Thoracic aorta (tissue), 2 donors: ENCODE measurements at regions not wholly inside any gene's neighbourhood (a gene's known extent, or its start where the extent isn't known, plus 50 kb on each side); places are given as distances from the start of the nearest gene placed in this dataset.

Experiments
- ATAC-seq: fragments of 150-250 bp; one replicate; pipeline ENCODE4 v1.8.0; 2017; ENCODE audit warnings: low read depth; ENCODE audit not compliant: insufficient number of reproducible peaks, low FRiP score
- DNase-seq: peaks from one replicate; pipeline ENCODE4 v3.0.0-alpha.2; 2020; ENCODE audit warnings: low spot score
- H3K27ac ChIP-seq, 2 donors: fragments of 200-600 bp; sonication (generic); 1 replicate in 1 of 2; 2 replicates in 1 of 2; pipeline ENCODE4 v1.5.1; 2016; ENCODE audit warnings: mild to moderate bottlenecking in 2 of 2, moderate library complexity in 2 of 2
- H3K27me3 ChIP-seq: fragments of 200-600 bp; sonication (generic); replicated peaks from 2 replicates; pipeline ENCODE4 v1.6.0; 2016; ENCODE audit warnings: mild to moderate bottlenecking; ENCODE audit not compliant: insufficient read depth
- H3K36me3 ChIP-seq: fragments of 200-600 bp; sonication (generic); one replicate; pipeline ENCODE4 v1.5.1; 2016
- H3K4me1 ChIP-seq, 2 donors: fragments of 200-600 bp; sonication (generic); 1 replicate in 1 of 2; 2 replicates in 1 of 2; pipeline versions ENCODE4 v1.5.1 to v1.6.0; 2016; ENCODE audit warnings: low read depth in 2 of 2, mild to moderate bottlenecking in 1 of 2; ENCODE audit not compliant: control insufficient read depth in 1 of 2
- H3K4me3 ChIP-seq: fragments of 200-600 bp; sonication (generic); 2 replicates; pipeline ENCODE4 v1.5.1; 2016; ENCODE audit warnings: mild to moderate bottlenecking
- H3K9me3 ChIP-seq: fragments of 200-600 bp; sonication (generic); 2 replicates; pipeline ENCODE4 v1.5.1; 2016
- TF ChIP-seq, protein P1 (sequence below): fragments of 200-600 bp; sonication (generic); IDR thresholded peaks from one replicate; pipeline ENCODE4 v1.5.1; 2019; ENCODE audit warnings: antibody characterized with exemption

GRCh38 chr11:122224867-122225266, 108.9 kb upstream of the BLID start:
- Histone ChIP-seq H3K36me3 (no peaks in the 10 kb centered on the region), H3K4me1 (peaks cover 10 to 40% of the 10 kb centered on the region in 2 donors), H3K9me3 (no peaks in the 10 kb centered on the region), H3K27me3 (no peaks in the 10 kb centered on the region), H3K27ac (no peak overlapping the region), H3K4me3 (no peak overlapping the region)
- TF ChIP-seq, protein P1, sequence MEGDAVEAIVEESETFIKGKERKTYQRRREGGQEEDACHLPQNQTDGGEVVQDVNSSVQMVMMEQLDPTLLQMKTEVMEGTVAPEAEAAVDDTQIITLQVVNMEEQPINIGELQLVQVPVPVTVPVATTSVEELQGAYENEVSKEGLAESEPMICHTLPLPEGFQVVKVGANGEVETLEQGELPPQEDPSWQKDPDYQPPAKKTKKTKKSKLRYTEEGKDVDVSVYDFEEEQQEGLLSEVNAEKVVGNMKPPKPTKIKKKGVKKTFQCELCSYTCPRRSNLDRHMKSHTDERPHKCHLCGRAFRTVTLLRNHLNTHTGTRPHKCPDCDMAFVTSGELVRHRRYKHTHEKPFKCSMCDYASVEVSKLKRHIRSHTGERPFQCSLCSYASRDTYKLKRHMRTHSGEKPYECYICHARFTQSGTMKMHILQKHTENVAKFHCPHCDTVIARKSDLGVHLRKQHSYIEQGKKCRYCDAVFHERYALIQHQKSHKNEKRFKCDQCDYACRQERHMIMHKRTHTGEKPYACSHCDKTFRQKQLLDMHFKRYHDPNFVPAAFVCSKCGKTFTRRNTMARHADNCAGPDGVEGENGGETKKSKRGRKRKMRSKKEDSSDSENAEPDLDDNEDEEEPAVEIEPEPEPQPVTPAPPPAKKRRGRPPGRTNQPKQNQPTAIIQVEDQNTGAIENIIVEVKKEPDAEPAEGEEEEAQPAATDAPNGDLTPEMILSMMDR, result no peak
- ATAC-seq, result no peak
- DNase-seq, result no peak

DNA sequence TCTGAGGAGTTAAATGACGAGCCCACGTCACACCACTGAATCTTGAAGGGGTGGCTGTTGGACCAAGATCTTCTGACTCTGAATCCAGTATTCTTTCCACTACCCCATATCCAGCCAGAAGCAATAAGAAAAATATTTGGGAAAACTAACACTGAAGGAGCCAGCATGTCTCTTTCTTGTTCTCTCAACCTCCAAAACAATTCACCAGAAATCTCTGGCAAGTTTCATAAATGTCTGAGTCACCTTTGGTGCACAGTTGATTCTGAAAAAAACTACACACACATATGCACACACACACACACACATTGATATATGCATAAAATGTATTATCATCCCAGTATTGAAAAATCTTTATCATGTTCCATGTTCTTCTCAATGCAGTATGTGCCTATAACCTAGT, 104.3 kb upstream of the BLID start:
- Histone ChIP-seq H3K27ac (peak overlapping the region; percentile 44 to 84), H3K27me3 (no peaks in the 10 kb centered on the region)
- ATAC-seq, result peak; percentile 57

GRCh38 chr11:122219791-122220190, 103.8 kb upstream of the BLID start:
- TF ChIP-seq, protein P1, result no peak
- H3K27ac ChIP-seq, result peak overlapping the region; percentile 44 to 84
- no peaks in the 10 kb centered on the region for H3K27me3 ChIP-seq
- no peak overlapping the region for H3K4me3 ChIP-seq
- H3K4me1 ChIP-seq, result peaks cover 17 to 59% of the 10 kb centered on the region in 2 donors
- H3K36me3 ChIP-seq, result no peaks in the 10 kb centered on the region
- no peaks in the 10 kb centered on the region for H3K9me3 ChIP-seq
- ATAC-seq (no peak), DNase-seq (no peak)

More for the DNA sequence above, 104.3 kb upstream of the BLID start:
- Histone ChIP-seq H3K4me1 (peaks cover 15 to 55% of the 10 kb centered on the region in 2 donors), H3K4me3 (no peak overlapping the region), H3K9me3 (no peaks in the 10 kb centered on the region), H3K36me3 (no peaks in the 10 kb centered on the region)
- TF ChIP-seq, protein P1, result no peak
- DNase-seq, result no peak

DNA sequence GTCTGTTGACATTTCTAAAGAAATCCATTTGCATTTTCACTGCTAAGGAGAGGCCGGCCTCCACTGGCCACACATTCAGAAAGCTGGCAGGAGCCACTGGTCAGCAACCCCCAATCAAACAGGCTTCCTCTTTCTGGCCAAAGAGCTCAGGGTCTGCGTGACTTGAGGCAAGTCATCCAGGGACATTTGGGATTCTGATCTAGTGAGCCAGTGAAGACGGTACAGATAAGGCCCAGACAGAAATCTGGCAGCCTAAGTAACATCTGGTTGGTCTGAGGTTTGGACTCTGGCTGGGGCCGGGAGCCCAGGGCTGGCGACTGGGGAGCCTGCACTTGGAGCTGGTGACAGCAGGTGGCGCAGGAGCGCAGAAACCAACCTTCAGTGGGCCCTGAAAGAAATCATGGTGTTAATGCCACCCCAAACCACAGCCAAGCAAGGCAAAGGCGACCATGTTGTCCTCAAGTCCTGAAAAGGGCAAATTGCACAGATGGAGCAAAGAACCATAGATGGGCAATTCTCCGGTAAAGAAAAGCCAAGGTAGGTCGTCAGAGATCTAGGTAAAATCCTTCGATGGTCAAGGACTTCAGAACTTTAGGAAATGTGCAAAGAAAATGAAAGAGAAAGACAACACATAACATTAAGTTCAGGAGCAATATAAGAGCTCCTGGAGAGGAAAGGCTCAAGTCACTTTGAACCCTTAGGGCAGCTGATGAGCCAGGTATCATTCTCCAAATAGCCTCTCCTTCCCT, 99.4 kb upstream of the BLID start:
- H3K27me3 ChIP-seq, result no peaks in the 10 kb centered on the region
- peaks cover 11 to 86% of the 10 kb centered on the region in 2 donors for H3K4me1 ChIP-seq
- H3K4me3 ChIP-seq, result no peak overlapping the region
- H3K36me3 ChIP-seq, result no peaks in the 10 kb centered on the region
- peak; percentile 68 for ATAC-seq
- TF ChIP-seq, protein P1, result peak; percentile 93
- peak; percentile 36 for DNase-seq
- H3K9me3 ChIP-seq, result no peaks in the 10 kb centered on the region
- H3K27ac ChIP-seq, result peak overlapping the region; percentile 68 to 82

DNA sequence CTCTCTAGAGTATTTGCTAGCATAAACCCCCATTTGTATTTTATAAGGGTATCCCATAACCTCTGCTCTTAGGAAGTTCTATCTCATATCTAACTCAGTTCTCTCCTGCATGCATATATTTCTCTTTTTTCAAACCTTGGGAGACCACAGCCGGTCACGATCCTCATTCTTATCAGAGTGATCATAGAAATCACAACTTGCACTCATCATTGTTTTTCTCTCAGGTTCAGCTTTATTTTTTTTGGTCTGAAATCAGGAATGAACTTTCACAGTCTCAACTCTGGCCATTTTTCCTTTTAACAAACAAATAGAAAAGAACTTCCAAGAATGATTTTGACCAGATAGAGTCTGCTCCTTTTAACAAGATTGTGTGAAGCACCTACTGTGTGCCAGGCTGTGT, 98.6 kb upstream of the BLID start:
- no peak for DNase-seq
- Histone ChIP-seq H3K4me1 (peaks cover 9 to 86% of the 10 kb centered on the region in 2 donors), H3K27me3 (no peaks in the 10 kb centered on the region), H3K36me3 (no peaks in the 10 kb centered on the region), H3K27ac (peak overlapping the region; percentile 68 to 82), H3K9me3 (no peaks in the 10 kb centered on the region), H3K4me3 (no peak overlapping the region)
- TF ChIP-seq, protein P1, result no peak
- no peak for ATAC-seq
